Neuronal stem cell (in vitro differentiated cells): ENCODE measurements at regions not wholly inside any gene's neighbourhood (a gene's known extent, or its start where the extent isn't known, plus 50 kb on each side); places are given as distances from the start of the nearest gene placed in this dataset. TPM values are rescaled to one million over a fixed set of nuclear protein-coding genes. Genes with fewer than 3 reads are reported as not detected.

ENCODE experiments used
- DNase-seq: peaks from one replicate; pipeline ENCODE4 v3.0.0-alpha.2; 2013; ENCODE audit warnings: low spot score
- H2AFZ ChIP-seq: one replicate; pipeline ENCODE4 v1.6.1; 2013; ENCODE audit warnings: mild to moderate bottlenecking, low read length, inconsistent platforms
- H2AK5ac ChIP-seq: 2 replicates; pipeline ENCODE4 v1.6.1; 2013; ENCODE audit warnings: low read depth, mild to moderate bottlenecking, inconsistent platforms, low read length, moderate library complexity, mixed read lengths
- H2BK120ac ChIP-seq: 2 replicates; pipeline ENCODE4 v1.6.1; 2013; ENCODE audit warnings: low read depth, mild to moderate bottlenecking, inconsistent platforms, low read length, moderate library complexity, mixed read lengths
- H2BK12ac ChIP-seq: one replicate; pipeline ENCODE4 v1.6.1; 2013; ENCODE audit warnings: low read length, inconsistent platforms
- H2BK15ac ChIP-seq: 2 replicates; pipeline ENCODE4 v1.6.1; 2013; ENCODE audit warnings: mild to moderate bottlenecking, low read length, inconsistent platforms, mixed read lengths
- H2BK5ac ChIP-seq: one replicate; pipeline ENCODE4 v1.6.1; 2013; ENCODE audit warnings: inconsistent platforms, mild to moderate bottlenecking, low read length, moderate library complexity
- H3K14ac ChIP-seq: one replicate; pipeline ENCODE4 v1.6.1; 2013; ENCODE audit warnings: low read length, inconsistent platforms
- H3K18ac ChIP-seq: 2 replicates; pipeline ENCODE4 v1.6.1; 2013; ENCODE audit warnings: low read length, inconsistent platforms
- H3K23ac ChIP-seq: 2 replicates; pipeline ENCODE4 v1.6.1; 2013; ENCODE audit warnings: low read depth, mild to moderate bottlenecking, mixed read lengths, low read length, inconsistent platforms; ENCODE audit not compliant: poor library complexity
- H3K27ac ChIP-seq: replicated peaks from 3 replicates; pipeline ENCODE4 v1.5.1; 2013; ENCODE audit warnings: low read length, inconsistent platforms
- H3K27me3 ChIP-seq, 3 experiments: 2 replicates each; pipeline ENCODE4 v1.6.1; 2013; ENCODE audit warnings: low read length in 3 of 3, mild to moderate bottlenecking in 2 of 3, inconsistent platforms in 1 of 3, low read depth in 1 of 3, mixed read lengths in 1 of 3, moderate library complexity in 1 of 3; ENCODE audit not compliant: control insufficient read depth in 3 of 3, insufficient read depth in 3 of 3
- H3K36me3 ChIP-seq, 2 donors: replicated peaks in 1 of 2; 2 replicates each; pipeline ENCODE4 v1.6.1; 2013; ENCODE audit warnings: low read length in 2 of 2; ENCODE audit not compliant: control insufficient read depth in 2 of 2, insufficient read depth in 2 of 2
- H3K4ac ChIP-seq: 2 replicates; pipeline ENCODE4 v1.6.1; 2013; ENCODE audit warnings: inconsistent platforms, mild to moderate bottlenecking, low read length, moderate library complexity
- H3K4me1 ChIP-seq, 2 donors: 1 replicate in 1 of 2; 2 replicates in 1 of 2; pipeline ENCODE4 v1.6.1; 2013; ENCODE audit warnings: low read length in 2 of 2, low read depth in 1 of 2; ENCODE audit not compliant: control insufficient read depth in 2 of 2, insufficient read depth in 1 of 2
- H3K4me2 ChIP-seq: one replicate; pipeline ENCODE4 v1.6.1; 2013; ENCODE audit warnings: mild to moderate bottlenecking, low read length, inconsistent platforms; ENCODE audit not compliant: insufficient read depth, poor library complexity, severe bottlenecking
- H3K4me3 ChIP-seq, 2 donors: 2 replicates each; pipeline ENCODE4 v1.5.1; 2013; ENCODE audit warnings: low read length in 2 of 2, mild to moderate bottlenecking in 2 of 2, inconsistent platforms in 1 of 2, moderate library complexity in 1 of 2
- H3K79me1 ChIP-seq: one replicate; pipeline ENCODE4 v1.6.1; 2013; ENCODE audit warnings: low read depth, mild to moderate bottlenecking, inconsistent platforms, low read length, moderate library complexity
- H3K9ac ChIP-seq: one replicate; pipeline ENCODE4 v1.6.1; 2013; ENCODE audit warnings: mild to moderate bottlenecking, low read depth, low read length, inconsistent platforms; ENCODE audit not compliant: poor library complexity
- H3K9me3 ChIP-seq, 2 donors: replicated peaks in 1 of 2; 2 replicates each; pipeline versions ENCODE3 to v1.6.1; 2013; ENCODE audit warnings: low read length in 2 of 2, mild to moderate bottlenecking in 2 of 2, inconsistent platforms in 1 of 2, low read depth in 1 of 2, mixed read lengths in 1 of 2, moderate library complexity in 1 of 2; ENCODE audit not compliant: control insufficient read depth in 2 of 2, insufficient read depth in 1 of 2
- H4K8ac ChIP-seq: one replicate; pipeline ENCODE4 v1.6.1; 2013; ENCODE audit warnings: low read depth, mild to moderate bottlenecking, inconsistent platforms, low read length, moderate library complexity
- H4K91ac ChIP-seq: one replicate; pipeline ENCODE4 v1.6.1; 2013; ENCODE audit warnings: low read length, low read depth, mild to moderate bottlenecking, inconsistent platforms; ENCODE audit not compliant: poor library complexity
- WGBS, 2 donors: extraction: QIAGEN DNeasy Blood & Tissue Kit; methylation state at CpG; one replicate each; pipeline ENCODE4 v1.1.7; 2013; ENCODE audit warnings: missing lambda C conversion rate in 2 of 2, mixed read lengths in 1 of 2; ENCODE audit not compliant: insufficient read length in 2 of 2, insufficient replicate concordance in 1 of 2; ENCODE audit errors: extremely low coverage in 2 of 2; 5-methylcytosine and 5-hydroxymethylcytosine counted together
- small RNA-seq: library from polyadenylated mRNA; stranded (forward); fragments of <200 nt; extraction: miRNeasy Mini kit (QIAGEN cat#:217004); gene quantifications from one replicate; pipeline ENCODE3, GENCODE V24; 2013; ENCODE audit not compliant: insufficient read depth

- Histone ChIP-seq H3K27me3 (no peaks in the 10 kb centered on the region), H4K8ac (no peak overlapping the region), H3K27ac (no peak overlapping the region), H3K4me1 (peaks cover 4 to 8% of the 10 kb centered on the region in 2 donors), H3K4me2 (no peak overlapping the region), H2BK12ac (no peak overlapping the region), H3K4me3 (no peak overlapping the region), H3K23ac (peak overlapping the region; percentile 52), H3K36me3 (no peaks in the 10 kb centered on the region), H2BK5ac (no peak overlapping the region), H2BK120ac (no peak overlapping the region), H3K14ac (no peak overlapping the region), H2AK5ac (peak overlapping the region; percentile 69), H3K18ac (no peak overlapping the region), H2BK15ac (no peak overlapping the region), H3K79me1 (no peaks in the 10 kb centered on the region), H3K9ac (no peak overlapping the region), H4K91ac (no peak overlapping the region), H2AFZ (no peak overlapping the region), H3K9me3 (peaks cover 0 to 7% of the 10 kb centered on the region in 2 donors), H3K4ac (no peak overlapping the region)
- no CpG with 5 or more reads among the region's 9 CpGs for WGBS, 2 donors
- DNase-seq = no peak
Measured at GRCh38 chr6:139426795-139427194, 52.3 kb upstream of the CITED2 start.

GRCh38 chr6:139425780-139426179 is 51.3 kb upstream of the CITED2 start:
- Histone ChIP-seq H2BK15ac (no peak overlapping the region), H3K4ac (no peak overlapping the region), H2AK5ac (no peak overlapping the region), H3K4me2 (no peak overlapping the region), H3K27me3 (no peaks in the 10 kb centered on the region), H3K9ac (no peak overlapping the region), H4K8ac (no peak overlapping the region), H2BK120ac (no peak overlapping the region), H3K9me3 (no peaks in the 10 kb centered on the region), H3K4me1 (peaks cover 6 to 11% of the 10 kb centered on the region in 2 donors), H2BK12ac (no peak overlapping the region), H2BK5ac (no peak overlapping the region), H2AFZ (no peak overlapping the region), H3K23ac (no peak overlapping the region), H3K27ac (no peak overlapping the region), H3K79me1 (no peaks in the 10 kb centered on the region), H3K14ac (no peak overlapping the region), H4K91ac (no peak overlapping the region), H3K18ac (no peak overlapping the region), H3K4me3 (no peak overlapping the region), H3K36me3 (no peaks in the 10 kb centered on the region)
- DNase-seq = no peak
- no CpG with 5 or more reads among the region's 2 CpGs for WGBS, 2 donors

GRCh38 chr6:139423971-139424667 is 49.7 kb upstream of the CITED2 start:
- H3K9me3 ChIP-seq = no peaks in the 10 kb centered on the region
- H2AFZ ChIP-seq = no peak overlapping the region
- H3K27ac ChIP-seq = no peak overlapping the region
- H3K4me1 ChIP-seq = peaks cover 2 to 4% of the 10 kb centered on the region in 2 donors
- no peak overlapping the region for H3K4me3 ChIP-seq
- no peaks in the 10 kb centered on the region for H3K79me1 ChIP-seq
- no peak overlapping the region for H3K9ac ChIP-seq
- WGBS, 2 donors = no CpG with 5 or more reads among the region's 12 CpGs
- H2BK5ac ChIP-seq = no peak overlapping the region
- no peaks in the 10 kb centered on the region for H3K27me3 ChIP-seq
- no peak overlapping the region for H3K4ac ChIP-seq
- no peak overlapping the region for H3K18ac ChIP-seq
- no peak overlapping the region for H2BK120ac ChIP-seq
- H3K14ac ChIP-seq = no peak overlapping the region
- H4K8ac ChIP-seq = no peak overlapping the region
- H3K4me2 ChIP-seq = no peak overlapping the region
- H4K91ac ChIP-seq = no peak overlapping the region
- no peak overlapping the region for H2BK15ac ChIP-seq
- DNase-seq = no peak
- no peak overlapping the region for H2BK12ac ChIP-seq
- no peak overlapping the region for H2AK5ac ChIP-seq
- H3K23ac ChIP-seq = no peak overlapping the region
- no peaks in the 10 kb centered on the region for H3K36me3 ChIP-seq

Small RNAs in the stretch of these regions (small RNA-seq; reads per million reads assigned to genes)
- gene AL357080.1 = not detected
- gene MIR3668 = not detected
- not detected for gene MIR4465
- gene RN7SKP106 = not detected
- gene RNA5SP220 = not detected
